GM12892 (cell line): ENCODE measurements at regions not wholly inside any gene's neighbourhood (a gene's known extent, or its start where the extent isn't known, plus 50 kb on each side); places are given as distances from the start of the nearest gene placed in this dataset.

Source experiments
- POLR2A ChIP-seq: IDR thresholded peaks from 2 replicates; pipeline ENCODE4 v1.6.1; 2011; ENCODE audit warnings: low read depth, low read length, control low read depth
- TAF1 ChIP-seq: IDR thresholded peaks from 2 replicates; pipeline ENCODE4 v1.6.1; 2011; ENCODE audit warnings: low read depth, mild to moderate bottlenecking, control low read depth, low read length, borderline replicate concordance

GRCh38 chr5:109990723-109991359 is 301.1 kb downstream of the MAN2A1 start:
- no peak for TF ChIP-seq POLR2A
- no peak for TF ChIP-seq TAF1
